ENCODE measurements at regions not wholly inside any gene's neighbourhood (a gene's known extent, or its start where the extent isn't known, plus 50 kb on each side); places are given as distances from the start of the nearest gene placed in this dataset.
A peak's percentile ranks its signal among the peaks of the same experiment; 100 is the strongest.

DNA sequence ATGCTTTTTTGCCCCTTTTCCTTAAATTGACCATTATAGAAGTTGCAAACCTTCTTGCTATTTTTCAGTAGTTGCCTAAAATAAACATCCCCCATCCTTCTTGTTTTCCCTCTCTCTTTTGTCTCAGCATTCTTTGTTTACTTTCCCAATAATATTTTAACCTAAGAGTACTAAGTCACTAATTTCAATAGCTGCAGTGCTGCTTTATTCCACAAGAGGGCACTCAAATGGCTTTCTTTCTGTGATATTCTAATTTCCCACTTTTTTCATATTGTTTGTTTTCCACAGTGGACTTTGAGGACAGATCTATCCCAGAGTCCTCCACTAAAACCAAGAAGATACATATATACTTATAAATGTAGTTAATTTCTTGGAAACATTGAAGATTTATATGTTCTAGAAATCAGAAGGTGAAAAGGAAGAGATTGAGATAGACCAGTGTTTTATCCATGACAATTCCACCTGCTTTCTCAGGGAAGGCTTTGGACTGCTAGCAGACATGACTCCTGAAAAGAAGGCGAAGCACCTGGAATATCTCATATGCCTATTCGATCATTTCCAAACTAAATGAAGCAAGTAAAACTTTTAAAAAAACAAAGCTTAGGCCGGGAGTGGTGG is 104.8 kb upstream of the GRIK1 start:
- Histone ChIP-seq H4K20me1 (replicated peaks; ENCODE audit: control insufficient read depth, extremely low read depth, insufficient read depth, low read length) (no peaks in the 10 kb centered on the region), H2AFZ (ENCODE audit: low read depth, low read length) (no peak overlapping the region), H3K27me3 (ENCODE audit: control insufficient read depth in 2 of 2, insufficient read depth in 2 of 2, low read length in 2 of 2) (no peaks in the 10 kb centered on the region), H3K9me1 (replicated peaks; ENCODE audit: control insufficient read depth, extremely low read depth, insufficient read depth, low read length) (no peaks in the 10 kb centered on the region), H3K79me2 (ENCODE audit: control insufficient read depth, insufficient read depth, low read length) (no peaks in the 10 kb centered on the region), H3K27ac (ENCODE audit: insufficient read depth, low read depth, low read length) (no peak overlapping the region), H3K4me1 (ENCODE audit: control insufficient read depth, extremely low read depth, insufficient read depth, low read length) (no peaks in the 10 kb centered on the region), H3K36me3 (ENCODE audit: control insufficient read depth in 2 of 2, extremely low read depth in 1 of 2, insufficient read depth in 2 of 2, low read length in 2 of 2) (no peaks in the 10 kb centered on the region), H3K4me3 (replicated peaks in 1 of 3; ENCODE audit: insufficient read depth in 1 of 3, low read depth in 1 of 3, low read length in 3 of 3) (no peak overlapping the region), H3K9ac (replicated peaks; ENCODE audit: extremely low read depth, insufficient read depth, low read length) (no peak overlapping the region), H3K9me3 (replicated peaks; ENCODE audit: control insufficient read depth, insufficient read depth, low read length) (no peaks in the 10 kb centered on the region), H3K4me2 (ENCODE audit: insufficient read depth, low read length) (no peak overlapping the region)
- ChIA-PET POLR2A (no interaction called here), CTCF (interaction anchor here (1.0 to 3.6 kb wide), 5 partner anchors 9 to 1042 kb away, joined by 3 to 35 read pairs (median 4); no protein-coding TSS in a partner anchor)
- DNase-seq (ENCODE audit: low read depth, low spot score) (peak; percentile 6), FAIRE-seq (no peak)
- BruUV-seq (replicated peaks), result no TSS peak
- dilution Hi-C loops (cut with MboI; ENCODE audit: extremely low pct_ligation_motif_present, low sequenced_read_pairs) (no loop called here), intact Hi-C loops (cut with micrococcal nuclease) (no loop called here)
- TF ChIP-seq CTCF (IDR thresholded peaks at IDR 0.05; ENCODE audit: extremely low read depth in 1 of 2, insufficient read depth in 1 of 2, low read depth in 1 of 2, low read length in 2 of 2) (peak; percentile 49 to 53), POLR2A (IDR thresholded peaks at IDR 0.05; ENCODE audit: low read depth, low read length) (no peak)

GRCh38 chr21:30042443-30042842 is 102.6 kb upstream of the GRIK1 start:
- H3K9me1 ChIP-seq (replicated peaks; ENCODE audit: control insufficient read depth, extremely low read depth, insufficient read depth, low read length), result no peaks in the 10 kb centered on the region
- BruUV-seq (replicated peaks), result no TSS peak
- H3K9ac ChIP-seq (replicated peaks; ENCODE audit: extremely low read depth, insufficient read depth, low read length), result no peak overlapping the region
- POLR2A ChIA-PET, result no interaction called here
- H3K4me3 ChIP-seq (replicated peaks in 1 of 3; ENCODE audit: insufficient read depth in 1 of 3, low read depth in 1 of 3, low read length in 3 of 3), result no peak overlapping the region
- dilution Hi-C loops (cut with MboI; ENCODE audit: extremely low pct_ligation_motif_present, low sequenced_read_pairs), result no loop called here
- no peaks in the 10 kb centered on the region for H3K79me2 ChIP-seq (ENCODE audit: control insufficient read depth, insufficient read depth, low read length)
- no peaks in the 10 kb centered on the region for H3K9me3 ChIP-seq (replicated peaks; ENCODE audit: control insufficient read depth, insufficient read depth, low read length)
- TF ChIP-seq EZH2 (IDR thresholded peaks at IDR 0.05; ENCODE audit: borderline replicate concordance, low read depth, low read length, severe bottlenecking) (no peak), FOS (IDR thresholded peaks at IDR 0.05; ENCODE audit: borderline replicate concordance, insufficient read depth, low read length) (no peak), POLR2A (IDR thresholded peaks at IDR 0.05; ENCODE audit: low read depth, low read length) (no peak), POLR2AphosphoS5 (IDR thresholded peaks at IDR 0.05; ENCODE audit: insufficient read depth, low read depth, low read length) (no peak), MAX (IDR thresholded peaks at IDR 0.05; ENCODE audit: insufficient read depth, insufficient read length) (no peak), GATA2 (IDR thresholded peaks at IDR 0.05; ENCODE audit: insufficient read depth, insufficient read length, low read depth, low read length) (no peak), CTCF (IDR thresholded peaks at IDR 0.05; ENCODE audit: extremely low read depth in 1 of 2, insufficient read depth in 1 of 2, low read depth in 1 of 2, low read length in 2 of 2) (no peak), MYC (IDR thresholded peaks at IDR 0.05; ENCODE audit: low read depth, low read length) (no peak), JUN (IDR thresholded peaks at IDR 0.05; ENCODE audit: borderline replicate concordance, insufficient read depth, insufficient read length, low read depth) (no peak)
- H3K27me3 ChIP-seq (ENCODE audit: control insufficient read depth in 2 of 2, insufficient read depth in 2 of 2, low read length in 2 of 2), result no peaks in the 10 kb centered on the region
- no peak overlapping the region for H3K27ac ChIP-seq (ENCODE audit: insufficient read depth, low read depth, low read length)
- no peaks in the 10 kb centered on the region for H3K4me1 ChIP-seq (ENCODE audit: control insufficient read depth, extremely low read depth, insufficient read depth, low read length)
- intact Hi-C loops (cut with micrococcal nuclease), result no loop called here
- H4K20me1 ChIP-seq (replicated peaks; ENCODE audit: control insufficient read depth, extremely low read depth, insufficient read depth, low read length), result no peaks in the 10 kb centered on the region
- H3K4me2 ChIP-seq (ENCODE audit: insufficient read depth, low read length), result no peak overlapping the region
- no peaks in the 10 kb centered on the region for H3K36me3 ChIP-seq (ENCODE audit: control insufficient read depth in 2 of 2, extremely low read depth in 1 of 2, insufficient read depth in 2 of 2, low read length in 2 of 2)
- CTCF ChIA-PET, result no interaction called here
- FAIRE-seq (no peak), DNase-seq (ENCODE audit: low read depth, low spot score) (no peak)
- no peak overlapping the region for H2AFZ ChIP-seq (ENCODE audit: low read depth, low read length)
